ENCODE measurements at regions not wholly inside any gene's neighbourhood (a gene's known extent, or its start where the extent isn't known, plus 50 kb on each side); places are given as distances from the start of the nearest gene placed in this dataset.

GRCh38 chr5:38772471-38772870 lies 73.3 kb upstream of the OSMR start:
- Mint-ChIP-seq H3K9me3 (peaks cover 5% of the 10 kb centered on the region; the same call in 1 of the 2 replicates), H3K4me1 (ENCODE audit: low read depth) (no peaks in the 10 kb centered on the region), H3K4me3 (no peak overlapping the region), H3K27me3 (ENCODE audit: insufficient read depth) (peaks cover 24% of the 10 kb centered on the region), H3K36me3 (ENCODE audit: low read depth) (0 out of 2 replicates have a peak, but pooled peaks cover under 1% of the 10 kb centered on the region), H3K27ac (no peak overlapping the region)
- no peak for DNase-seq
- TF ChIP-seq CTCF (IDR thresholded peaks at IDR 0.05), result no peak

- no peak for TF ChIP-seq CTCF (IDR thresholded peaks at IDR 0.05)
- no peaks in the 10 kb centered on the region for H3K4me1 Mint-ChIP-seq (ENCODE audit: low read depth)
- no peak overlapping the region for H3K4me3 Mint-ChIP-seq
These were observed 70.5 kb upstream of the OSMR start for GRCh38 chr5:38775218-38775840.

GRCh38 chr5:38776149-38776896 lies 69.5 kb upstream of the OSMR start:
- H3K4me3 Mint-ChIP-seq, result no peak overlapping the region
- no peak for DNase-seq
- H3K4me1 Mint-ChIP-seq (ENCODE audit: low read depth), result peaks cover 6% of the 10 kb centered on the region; the same call in 1 of the 2 replicates
- no peak for TF ChIP-seq CTCF (IDR thresholded peaks at IDR 0.05)
- no peaks in the 10 kb centered on the region for H3K36me3 Mint-ChIP-seq (ENCODE audit: low read depth)
- H3K9me3 Mint-ChIP-seq, result no peaks in the 10 kb centered on the region
- H3K27ac Mint-ChIP-seq, result no peak overlapping the region
- H3K27me3 Mint-ChIP-seq (ENCODE audit: insufficient read depth), result peaks cover 16% of the 10 kb centered on the region

More at GRCh38 chr5:38775218-38775840, 70.5 kb upstream of the OSMR start:
- DNase-seq, result no peak
- no peaks in the 10 kb centered on the region for H3K36me3 Mint-ChIP-seq (ENCODE audit: low read depth)
- no peak overlapping the region for H3K27ac Mint-ChIP-seq
- H3K27me3 Mint-ChIP-seq (ENCODE audit: insufficient read depth), result peaks cover 21% of the 10 kb centered on the region
- peaks cover 2% of the 10 kb centered on the region; the same call in 1 of the 2 replicates for H3K9me3 Mint-ChIP-seq

- H3K27ac Mint-ChIP-seq, result no peak overlapping the region
- H3K4me1 Mint-ChIP-seq (ENCODE audit: low read depth), result peaks cover 8% of the 10 kb centered on the region
- H3K27me3 Mint-ChIP-seq (ENCODE audit: insufficient read depth), result peaks cover 15% of the 10 kb centered on the region
- TF ChIP-seq CTCF (IDR thresholded peaks at IDR 0.05), result no peak
- H3K4me3 Mint-ChIP-seq, result no peak overlapping the region
- H3K9me3 Mint-ChIP-seq, result no peaks in the 10 kb centered on the region
- DNase-seq, result no peak
- H3K36me3 Mint-ChIP-seq (ENCODE audit: low read depth), result no peaks in the 10 kb centered on the region
These were observed 68.7 kb upstream of the OSMR start for GRCh38 chr5:38777111-38777510.

GRCh38 chr5:38780316-38780715 lies 65.5 kb upstream of the OSMR start:
- DNase-seq, result no peak
- H3K4me1 Mint-ChIP-seq (ENCODE audit: low read depth), result peaks cover 29% of the 10 kb centered on the region
- peaks cover 10% of the 10 kb centered on the region for H3K27me3 Mint-ChIP-seq (ENCODE audit: insufficient read depth)
- no peak overlapping the region for H3K27ac Mint-ChIP-seq
- TF ChIP-seq CTCF (IDR thresholded peaks at IDR 0.05), result no peak
- no peaks in the 10 kb centered on the region for H3K9me3 Mint-ChIP-seq
- H3K4me3 Mint-ChIP-seq, result no peak overlapping the region
- no peaks in the 10 kb centered on the region for H3K36me3 Mint-ChIP-seq (ENCODE audit: low read depth)
